DND-41 (cell line): ENCODE measurements at regions not wholly inside any gene's neighbourhood (a gene's known extent, or its start where the extent isn't known, plus 50 kb on each side); places are given as distances from the start of the nearest gene placed in this dataset.
"Not testable (repeated sequence)": the region's sequence is repeated elsewhere in the genome, so short reads cannot be mapped to it uniquely, and the experiment has no call there.

Source experiments
- ATAC-seq: fragments of 200-7000 bp; cut with Tn5 transposase; 3 replicates; pipeline ENCODE4 v1.9.1; 2021; ENCODE audit warnings: low read depth; ENCODE audit not compliant: insufficient read depth
- DNase-seq: peaks from one replicate; pipeline ENCODE4 v3.0.0-alpha.2; 2020
- H2AFZ ChIP-seq: 2 replicates; pipeline ENCODE4 v1.6.0; 2012; ENCODE audit warnings: low read depth, low read length
- H3K27ac ChIP-seq: 2 replicates; pipeline ENCODE4 v1.5.1; 2012; ENCODE audit warnings: low read length, inconsistent platforms
- H3K27me3 ChIP-seq: fragments of 200-600 bp; sonication (generic); 2 replicates; pipeline ENCODE4 v1.6.0; 2012; ENCODE audit warnings: low read length, mild to moderate bottlenecking, inconsistent platforms; ENCODE audit not compliant: insufficient read depth, poor library complexity
- H3K36me3 ChIP-seq: 2 replicates; pipeline ENCODE4 v1.5.1; 2012; ENCODE audit warnings: low read length, inconsistent platforms; ENCODE audit not compliant: insufficient read depth
- H3K4me1 ChIP-seq: 2 replicates; pipeline ENCODE4 v1.5.1; 2012; ENCODE audit warnings: mild to moderate bottlenecking, low read length; ENCODE audit not compliant: insufficient read depth
- H3K4me2 ChIP-seq: 2 replicates; pipeline ENCODE4 v1.6.0; 2012; ENCODE audit warnings: mild to moderate bottlenecking, moderate library complexity, low read length, inconsistent platforms; ENCODE audit not compliant: insufficient read depth
- H3K4me3 ChIP-seq, 2 experiments: fragments of 200-600 bp in 1 of 2; shearing (Covaris generic) in 1 of 2; 2 replicates each; pipeline ENCODE4 v1.5.1; 2012 to 2016; ENCODE audit warnings: inconsistent platforms in 2 of 2, low read length in 2 of 2, mild to moderate bottlenecking in 2 of 2, low read depth in 1 of 2, moderate library complexity in 1 of 2
- H3K79me2 ChIP-seq: 2 replicates; pipeline ENCODE4 v1.6.0; 2012; ENCODE audit warnings: low read length, inconsistent platforms; ENCODE audit not compliant: insufficient read depth
- H3K9ac ChIP-seq: 2 replicates; pipeline ENCODE4 v1.6.0; 2012; ENCODE audit warnings: low read depth, mild to moderate bottlenecking, inconsistent platforms, low read length, moderate library complexity
- H3K9me3 ChIP-seq: 2 replicates; pipeline ENCODE4 v1.5.1; 2012; ENCODE audit warnings: low read length, moderate library complexity, mild to moderate bottlenecking, inconsistent platforms; ENCODE audit not compliant: insufficient read depth, severe bottlenecking
- H4K20me1 ChIP-seq: 2 replicates; pipeline ENCODE4 v1.6.0; 2012; ENCODE audit warnings: low read length; ENCODE audit not compliant: insufficient read depth
- EZH2 ChIP-seq: IDR thresholded peaks from 3 replicates; pipeline ENCODE4 v1.6.1; 2012; ENCODE audit warnings: borderline replicate concordance, low read depth, mild to moderate bottlenecking, moderate library complexity, low read length, inconsistent platforms; ENCODE audit not compliant: severe bottlenecking
- TF ChIP-seq, protein P1 (sequence below): IDR thresholded peaks from 2 replicates; pipeline ENCODE4 v1.5.1; 2012; ENCODE audit warnings: borderline replicate concordance, low read length, moderate library complexity, mild to moderate bottlenecking; ENCODE audit not compliant: poor library complexity, severe bottlenecking; ENCODE audit errors: extremely low read depth

DNA sequence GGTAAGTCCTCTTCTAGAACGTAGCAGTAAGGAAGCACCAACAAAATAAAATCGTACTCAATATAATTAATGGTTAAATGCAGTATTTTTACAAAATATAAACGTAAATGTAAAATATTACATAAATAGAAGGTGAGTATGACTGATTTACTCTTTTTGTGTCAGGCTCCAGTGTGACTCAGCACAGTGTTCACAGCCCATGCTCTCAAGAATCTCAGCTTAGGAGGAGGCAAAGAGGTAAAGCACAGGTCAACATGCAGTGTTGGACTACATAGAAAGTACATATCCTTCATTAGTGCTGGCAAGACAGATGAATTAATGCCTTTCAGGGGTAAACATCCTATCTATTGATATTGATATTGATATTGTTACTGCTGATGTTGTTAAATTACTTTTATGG, 2050.6 kb upstream of the RAG2 start:
- H3K27me3 ChIP-seq = no peaks in the 10 kb centered on the region
- no peak for DNase-seq
- no peaks in the 10 kb centered on the region for H3K36me3 ChIP-seq
- no peak overlapping the region for H3K9ac ChIP-seq
- H3K4me2 ChIP-seq = no peak overlapping the region
- no peak overlapping the region for H3K4me3 ChIP-seq
- no peak overlapping the region for H2AFZ ChIP-seq
- no peaks in the 10 kb centered on the region for H3K9me3 ChIP-seq
- ATAC-seq = no peak
- no peaks in the 10 kb centered on the region for H3K4me1 ChIP-seq
- H3K79me2 ChIP-seq = no peaks in the 10 kb centered on the region
- H4K20me1 ChIP-seq = no peaks in the 10 kb centered on the region
- no peak overlapping the region for H3K27ac ChIP-seq
- no peak for TF ChIP-seq EZH2
- TF ChIP-seq, protein P1, sequence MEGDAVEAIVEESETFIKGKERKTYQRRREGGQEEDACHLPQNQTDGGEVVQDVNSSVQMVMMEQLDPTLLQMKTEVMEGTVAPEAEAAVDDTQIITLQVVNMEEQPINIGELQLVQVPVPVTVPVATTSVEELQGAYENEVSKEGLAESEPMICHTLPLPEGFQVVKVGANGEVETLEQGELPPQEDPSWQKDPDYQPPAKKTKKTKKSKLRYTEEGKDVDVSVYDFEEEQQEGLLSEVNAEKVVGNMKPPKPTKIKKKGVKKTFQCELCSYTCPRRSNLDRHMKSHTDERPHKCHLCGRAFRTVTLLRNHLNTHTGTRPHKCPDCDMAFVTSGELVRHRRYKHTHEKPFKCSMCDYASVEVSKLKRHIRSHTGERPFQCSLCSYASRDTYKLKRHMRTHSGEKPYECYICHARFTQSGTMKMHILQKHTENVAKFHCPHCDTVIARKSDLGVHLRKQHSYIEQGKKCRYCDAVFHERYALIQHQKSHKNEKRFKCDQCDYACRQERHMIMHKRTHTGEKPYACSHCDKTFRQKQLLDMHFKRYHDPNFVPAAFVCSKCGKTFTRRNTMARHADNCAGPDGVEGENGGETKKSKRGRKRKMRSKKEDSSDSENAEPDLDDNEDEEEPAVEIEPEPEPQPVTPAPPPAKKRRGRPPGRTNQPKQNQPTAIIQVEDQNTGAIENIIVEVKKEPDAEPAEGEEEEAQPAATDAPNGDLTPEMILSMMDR = no peak

DNA sequence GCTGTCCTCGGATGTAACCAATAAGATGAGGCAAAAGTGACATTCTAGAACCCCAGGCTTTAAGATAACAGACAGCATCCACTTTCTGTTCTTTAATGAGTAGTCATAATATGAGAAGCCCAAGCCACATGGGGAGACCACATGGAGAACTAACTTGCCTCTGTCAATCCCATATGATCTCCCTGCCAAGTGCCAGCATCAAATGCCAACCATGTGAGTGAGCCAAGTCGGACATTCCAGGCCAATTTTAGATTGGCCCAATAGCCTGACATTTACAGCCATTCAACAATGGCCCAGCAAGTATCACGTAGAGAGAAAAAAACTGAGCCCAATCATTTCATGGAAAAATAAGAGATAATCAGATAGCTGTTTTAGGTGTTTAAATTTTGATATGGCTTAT, 2048.3 kb upstream of the RAG2 start:
- Histone ChIP-seq H3K4me3 (no peak overlapping the region), H4K20me1 (no peaks in the 10 kb centered on the region), H3K4me1 (no peaks in the 10 kb centered on the region), H3K27ac (no peak overlapping the region), H3K9me3 (no peaks in the 10 kb centered on the region), H3K9ac (no peak overlapping the region), H3K79me2 (no peaks in the 10 kb centered on the region), H3K36me3 (no peaks in the 10 kb centered on the region), H2AFZ (no peak overlapping the region), H3K4me2 (no peak overlapping the region), H3K27me3 (no peaks in the 10 kb centered on the region)
- ATAC-seq = no peak
- DNase-seq = no peak
- TF ChIP-seq, protein P1 = no peak
- TF ChIP-seq EZH2 = no peak

DNA sequence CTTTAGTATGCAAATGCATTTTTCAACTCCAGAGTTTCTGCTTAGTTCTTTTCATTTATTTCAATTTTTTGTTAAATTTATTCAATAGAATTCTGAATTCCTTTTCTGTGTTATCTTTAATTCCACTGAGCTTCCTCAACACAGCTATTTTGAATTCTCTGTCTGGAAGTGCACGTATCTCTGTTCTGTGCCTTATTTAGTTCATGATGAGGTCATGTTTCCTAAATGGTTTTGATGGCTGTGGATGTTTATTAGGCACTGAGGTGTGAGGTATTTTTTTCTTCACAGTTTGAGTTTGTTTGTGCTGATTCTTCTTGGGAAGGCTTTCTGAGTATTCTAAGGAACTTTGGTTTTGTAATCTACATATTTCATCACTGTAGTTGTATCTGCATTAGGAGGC, 2042.8 kb upstream of the RAG2 start:
- no peak overlapping the region for H2AFZ ChIP-seq
- no peaks in the 10 kb centered on the region for H3K36me3 ChIP-seq
- ATAC-seq = no peak
- TF ChIP-seq, protein P1 = no peak
- no peak for TF ChIP-seq EZH2
- H3K4me2 ChIP-seq = no peak overlapping the region
- no peaks in the 10 kb centered on the region for H3K9me3 ChIP-seq
- no peaks in the 10 kb centered on the region for H4K20me1 ChIP-seq
- H3K9ac ChIP-seq = no peak overlapping the region
- no peak overlapping the region for H3K27ac ChIP-seq
- H3K27me3 ChIP-seq = no peaks in the 10 kb centered on the region
- H3K4me3 ChIP-seq = no peak overlapping the region
- no peak for DNase-seq
- H3K4me1 ChIP-seq = no peaks in the 10 kb centered on the region
- H3K79me2 ChIP-seq = no peaks in the 10 kb centered on the region

DNA sequence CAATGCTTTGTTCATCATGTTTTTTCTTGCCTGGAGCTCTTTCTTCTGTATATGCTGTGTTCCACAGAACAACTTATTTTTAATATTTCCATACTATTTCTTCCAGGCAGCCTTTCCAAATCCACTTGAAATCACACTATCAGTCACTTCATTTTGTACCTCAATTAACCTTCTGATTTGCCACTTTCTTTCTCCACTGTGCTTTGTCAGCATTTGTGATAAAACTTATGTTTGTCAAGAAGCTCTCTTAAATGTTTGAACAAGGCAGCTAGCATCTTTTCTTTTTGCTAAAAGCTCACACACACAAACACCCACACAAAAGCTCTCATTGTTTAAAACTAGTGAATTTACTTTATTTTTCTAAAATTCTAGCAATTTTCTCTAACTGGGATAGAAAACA, 2014.7 kb upstream of the RAG2 start:
- no peak overlapping the region for H3K4me3 ChIP-seq
- no peaks in the 10 kb centered on the region for H3K4me1 ChIP-seq
- ATAC-seq (no peak), DNase-seq (no peak)
- TF ChIP-seq, protein P1 = no peak
- TF ChIP-seq EZH2 = no peak
- H3K36me3 ChIP-seq = no peaks in the 10 kb centered on the region
- H3K4me2 ChIP-seq = no peak overlapping the region
- no peak overlapping the region for H3K9ac ChIP-seq
- H4K20me1 ChIP-seq = no peaks in the 10 kb centered on the region
- H3K27me3 ChIP-seq = no peaks in the 10 kb centered on the region
- H3K79me2 ChIP-seq = no peaks in the 10 kb centered on the region
- H2AFZ ChIP-seq = no peak overlapping the region
- no peak overlapping the region for H3K27ac ChIP-seq
- no peaks in the 10 kb centered on the region for H3K9me3 ChIP-seq

DNA sequence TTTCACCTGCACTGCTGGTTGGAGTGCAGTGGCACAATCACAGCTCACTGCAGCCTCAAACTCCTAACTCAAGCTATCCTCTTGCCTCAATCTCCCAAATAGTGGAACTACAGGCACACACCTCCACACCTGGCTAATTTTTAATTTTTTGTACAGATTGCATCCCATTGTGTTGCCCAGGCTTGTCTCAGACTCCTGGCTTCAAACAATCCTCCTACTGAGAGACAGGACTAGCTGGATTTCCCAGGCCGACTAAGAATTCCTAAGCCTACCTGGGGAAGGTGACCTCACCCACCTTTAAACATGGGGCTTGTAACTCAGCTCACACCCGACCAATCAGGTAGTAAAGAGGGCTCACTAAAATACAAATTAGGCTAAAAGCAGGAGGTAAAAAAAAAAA, 2003.3 kb upstream of the RAG2 start:
- not testable (repeated sequence) for H3K4me3 ChIP-seq, H3K4me1 ChIP-seq, ATAC-seq

More for the DNA sequence above, 2003.3 kb upstream of the RAG2 start:
- not testable (repeated sequence) for H3K36me3 ChIP-seq, H3K9ac ChIP-seq, H3K27ac ChIP-seq, H3K9me3 ChIP-seq, H3K79me2 ChIP-seq, H3K4me2 ChIP-seq, H2AFZ ChIP-seq, H3K27me3 ChIP-seq, H4K20me1 ChIP-seq, DNase-seq
